ENCODE measurements at regions not wholly inside any gene's neighbourhood (a gene's known extent, or its start where the extent isn't known, plus 50 kb on each side); places are given as distances from the start of the nearest gene placed in this dataset.
A peak's percentile ranks its signal among the peaks of the same experiment; 100 is the strongest.

DNA sequence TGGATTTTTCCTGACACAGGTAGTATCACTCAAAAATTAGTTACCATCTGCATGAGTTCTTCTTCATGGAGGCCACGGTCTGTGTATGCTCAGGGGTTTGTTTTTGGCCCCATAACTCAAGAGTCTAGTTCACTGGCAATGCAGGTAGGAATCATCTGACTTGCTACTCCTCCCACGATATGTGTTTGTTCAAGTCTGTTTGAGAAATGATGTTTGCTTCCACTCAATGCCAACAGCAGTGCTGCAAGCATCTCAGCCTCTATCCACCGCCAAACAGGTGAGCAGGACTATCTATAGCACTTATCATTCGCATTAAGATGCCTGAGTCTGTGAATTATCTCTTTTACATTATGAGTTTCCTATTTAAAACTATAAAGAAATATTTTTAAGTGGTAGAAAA, 264.8 kb upstream of the PTGER4 start:
- no peak for DNase-seq (ENCODE audit: low read depth)

DNA sequence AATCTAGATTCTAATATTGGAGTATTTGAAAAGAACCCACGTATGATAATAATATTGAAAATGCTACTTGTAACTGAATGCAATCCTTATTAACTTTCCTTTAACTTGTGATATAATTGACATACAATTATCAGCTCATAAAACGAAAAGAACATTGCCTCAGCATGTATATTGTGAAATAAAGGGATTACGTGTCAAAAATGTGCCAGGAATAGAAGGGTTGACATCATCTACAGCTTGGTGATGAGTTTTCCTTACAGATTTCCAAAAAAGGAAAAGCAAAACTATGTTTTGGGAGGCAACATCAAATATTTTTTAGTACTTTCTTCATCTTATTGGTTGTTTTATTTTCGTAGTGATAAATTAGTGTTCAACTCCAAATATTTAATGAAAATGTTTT, 266.0 kb upstream of the PTGER4 start:
- no peak for DNase-seq (ENCODE audit: low read depth)

DNA sequence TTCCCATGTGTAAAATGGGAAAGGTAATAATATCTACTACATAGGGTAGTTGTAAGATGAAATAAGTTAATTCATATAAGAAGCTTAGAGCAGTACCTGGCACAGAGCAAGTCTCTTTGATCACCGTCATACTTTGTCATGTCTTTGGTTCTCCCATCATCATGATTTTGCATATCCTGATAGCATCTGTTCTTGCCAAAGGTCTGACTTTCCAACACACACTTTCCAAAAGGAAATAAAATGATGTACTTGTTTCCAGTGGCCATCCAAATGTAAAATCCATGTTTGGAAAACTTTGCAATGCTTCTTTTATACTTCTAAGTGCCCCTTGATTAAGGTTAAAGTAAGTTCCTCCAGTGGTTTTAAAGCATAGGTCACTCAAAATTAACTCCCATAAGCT, 266.9 kb upstream of the PTGER4 start:
- DNase-seq (ENCODE audit: low read depth), result no peak

DNA sequence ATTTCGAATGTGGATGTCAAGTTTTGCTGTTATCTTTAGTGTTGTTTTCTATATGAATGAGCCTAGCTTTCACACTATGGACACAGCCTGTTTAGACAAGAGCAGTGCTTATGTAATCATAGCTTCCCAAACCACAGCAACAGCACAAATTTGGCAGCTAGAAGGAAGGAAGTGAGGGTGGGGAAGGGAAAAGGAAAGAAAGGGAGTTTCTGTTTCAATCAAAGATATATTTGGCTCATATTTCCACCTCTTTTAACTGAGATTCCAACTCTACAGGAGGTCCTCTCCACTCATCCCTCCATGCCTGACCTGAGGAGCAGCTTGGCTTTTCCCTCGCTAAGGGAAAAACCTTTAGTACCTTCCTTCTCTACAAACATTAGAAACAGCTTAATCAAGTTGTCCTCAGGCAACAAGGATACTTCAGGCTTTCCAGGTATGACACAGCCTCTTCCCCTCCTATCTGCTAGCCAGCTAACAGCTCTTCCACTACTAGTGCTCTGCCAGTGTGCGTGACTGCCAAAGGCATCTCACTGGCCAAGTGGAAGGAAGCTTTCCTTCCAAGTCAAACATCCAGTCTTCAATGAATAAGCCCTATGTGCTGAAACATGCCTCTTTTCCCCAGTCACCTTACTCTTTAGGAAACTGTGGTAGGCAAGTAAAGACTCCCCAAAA, 268.6 kb upstream of the PTGER4 start:
- no peak for DNase-seq (ENCODE audit: low read depth)

DNA sequence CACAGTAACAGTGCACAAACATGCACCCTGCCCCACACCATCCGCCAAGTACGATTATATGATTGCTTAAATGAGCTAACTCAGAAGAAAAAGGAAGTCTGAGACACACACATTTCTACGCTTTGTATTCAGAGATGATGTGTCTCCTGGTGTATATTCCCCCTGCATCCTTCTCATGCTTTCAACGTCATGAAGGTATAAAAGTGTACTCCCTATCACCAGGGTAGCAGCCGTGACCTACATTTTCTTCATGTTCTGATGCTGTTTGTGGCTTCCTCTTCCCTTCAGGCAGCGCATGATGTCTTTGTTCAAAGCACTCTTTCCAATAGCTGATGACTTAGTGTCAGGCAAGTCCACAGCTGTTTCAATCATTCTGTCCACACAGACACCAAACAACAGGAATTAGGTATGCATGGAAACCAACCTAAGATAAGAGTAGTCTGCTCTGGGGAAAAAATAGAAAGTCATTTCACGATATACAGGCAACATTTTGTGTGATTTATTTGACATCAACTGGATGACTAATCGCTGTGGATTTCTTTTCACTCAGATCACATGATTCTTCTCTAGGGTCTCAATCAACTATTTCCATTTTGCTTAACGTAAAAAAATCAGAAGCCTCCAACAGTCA, 269.4 kb upstream of the PTGER4 start:
- peak; percentile 56 for DNase-seq (ENCODE audit: low read depth)

DNA sequence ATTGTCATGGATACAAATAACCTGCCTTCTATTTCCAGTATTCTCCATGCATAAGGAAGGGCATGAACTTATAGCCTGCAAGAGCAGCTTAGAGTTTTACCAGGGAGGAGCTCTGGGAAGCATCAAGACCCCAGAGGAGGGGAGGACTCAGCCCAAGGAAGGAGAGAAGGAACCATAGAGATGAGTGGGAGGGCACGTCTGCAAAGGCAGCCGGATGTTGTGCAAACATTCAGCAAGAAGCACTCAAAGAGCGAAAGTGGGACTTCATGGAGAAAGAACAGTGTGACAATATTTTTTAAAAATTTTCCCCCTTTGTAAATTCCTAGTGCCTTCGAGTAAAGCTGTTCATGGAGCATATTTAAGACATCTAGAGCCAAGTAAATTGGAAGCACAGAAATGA, 270.1 kb upstream of the PTGER4 start:
- no peak for DNase-seq (ENCODE audit: low read depth)

DNA sequence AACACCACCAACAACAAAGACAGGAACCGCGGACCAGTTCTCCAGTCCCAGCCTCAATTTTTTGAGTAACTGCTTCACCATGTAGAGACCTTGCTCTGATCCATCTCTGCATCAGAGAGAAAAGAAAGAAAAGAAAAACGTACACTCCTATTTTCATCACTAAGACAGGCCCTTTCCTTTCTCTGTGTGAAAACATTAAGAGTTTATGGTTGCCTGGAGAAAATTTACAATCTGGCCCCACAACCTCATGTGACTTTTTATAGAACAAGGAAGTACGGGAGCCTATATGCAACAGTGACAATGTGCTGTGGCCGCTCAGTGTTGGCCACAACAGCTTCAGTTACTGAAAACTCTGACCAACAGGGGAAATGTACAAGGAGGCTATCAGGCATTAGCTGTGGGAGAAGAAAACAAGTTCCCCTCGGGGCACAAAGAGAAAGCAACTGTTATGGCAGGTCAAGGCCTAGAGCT, 272.9 kb upstream of the PTGER4 start:
- no peak for DNase-seq (ENCODE audit: low read depth)

DNA sequence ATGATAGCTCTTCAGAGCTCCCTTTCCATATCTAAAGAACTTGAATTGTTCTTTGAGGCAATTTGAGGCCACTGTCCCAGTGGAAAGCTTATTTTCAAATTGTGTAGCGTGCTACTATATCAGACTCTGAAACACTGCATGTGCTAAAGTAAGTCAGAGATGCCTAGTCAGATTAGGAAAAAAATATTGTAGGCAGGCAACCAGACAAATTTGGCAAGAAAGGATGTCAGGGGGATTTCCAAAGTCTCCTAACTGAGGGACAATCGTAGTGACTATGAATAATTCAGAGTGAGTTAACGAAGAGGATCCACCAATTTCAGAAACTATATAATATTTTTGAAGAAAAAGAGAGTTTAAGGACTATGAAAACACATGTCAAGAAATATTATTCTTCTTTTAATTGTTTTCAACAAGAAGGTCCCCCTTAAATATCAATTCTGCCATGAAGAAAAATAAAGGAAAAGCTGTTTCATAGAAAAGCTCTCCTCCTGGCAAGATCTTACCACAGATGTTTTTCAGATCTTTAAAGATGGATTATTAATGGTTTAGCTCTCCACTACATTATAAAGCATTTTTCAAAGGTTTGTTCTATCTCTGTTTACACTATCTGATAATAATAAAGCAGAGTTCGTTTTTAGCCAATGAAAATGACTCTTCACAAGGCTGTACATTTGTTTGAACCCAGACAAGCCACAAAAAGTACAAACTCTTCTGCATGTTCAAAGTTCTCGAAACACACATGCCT, 273.5 kb upstream of the PTGER4 start:
- no peak for DNase-seq (ENCODE audit: low read depth)

DNA sequence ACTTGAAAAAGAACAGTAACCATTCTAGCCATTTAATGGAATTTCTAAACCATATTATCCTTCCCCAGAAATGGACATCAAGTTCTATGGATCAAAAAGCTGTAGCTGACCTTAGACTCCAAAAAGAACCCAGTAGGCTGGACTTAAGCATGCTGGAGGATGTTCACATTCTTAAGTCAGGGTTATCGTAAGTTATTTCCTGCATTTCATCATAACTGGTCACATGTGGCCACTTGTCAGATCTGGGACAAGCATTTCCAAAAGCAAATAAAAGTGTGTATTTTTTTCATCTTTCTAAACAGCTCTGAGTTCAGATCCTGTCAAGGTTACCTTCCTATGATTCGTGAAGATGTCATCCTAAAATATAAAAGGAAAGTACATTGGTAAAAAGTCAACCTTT, 274.5 kb upstream of the PTGER4 start:
- DNase-seq (ENCODE audit: low read depth), result no peak

DNA sequence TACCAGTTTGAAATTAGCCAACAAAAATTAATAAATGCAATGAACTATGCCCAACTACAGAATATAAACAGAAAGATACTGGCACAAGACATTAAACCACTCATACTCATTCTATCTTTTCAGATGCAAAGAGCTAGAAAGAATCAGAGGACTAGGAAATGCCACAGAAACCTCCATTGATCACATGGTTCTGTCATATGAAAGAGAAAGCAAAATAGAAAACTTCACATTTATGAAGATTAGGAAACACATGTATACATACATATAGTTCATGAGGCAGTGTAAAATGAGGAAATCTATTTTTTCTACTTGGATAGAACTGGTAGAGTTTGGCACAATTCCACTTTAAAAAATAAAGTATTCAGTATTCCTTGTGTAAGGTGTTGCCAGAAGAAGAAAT, 275.1 kb upstream of the PTGER4 start:
- no peak for DNase-seq (ENCODE audit: low read depth)

DNA sequence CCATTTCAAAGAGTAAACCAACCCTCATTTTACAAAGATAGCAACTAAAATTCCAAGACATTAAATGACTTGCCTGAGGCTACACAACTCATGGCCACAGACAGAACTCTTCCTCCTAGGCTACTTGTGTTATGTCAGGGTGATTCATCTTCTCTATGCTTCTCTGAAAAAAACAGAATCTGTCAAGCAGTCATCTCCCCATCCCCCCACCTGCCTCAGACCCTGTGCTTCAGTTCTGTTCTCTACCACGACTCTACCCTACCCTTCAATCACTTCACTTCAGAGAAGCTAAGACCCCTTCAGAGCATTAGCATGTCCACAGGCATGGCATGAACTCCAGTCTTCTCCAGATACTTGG, 277.7 kb upstream of the PTGER4 start:
- no peak for DNase-seq (ENCODE audit: low read depth)

DNA sequence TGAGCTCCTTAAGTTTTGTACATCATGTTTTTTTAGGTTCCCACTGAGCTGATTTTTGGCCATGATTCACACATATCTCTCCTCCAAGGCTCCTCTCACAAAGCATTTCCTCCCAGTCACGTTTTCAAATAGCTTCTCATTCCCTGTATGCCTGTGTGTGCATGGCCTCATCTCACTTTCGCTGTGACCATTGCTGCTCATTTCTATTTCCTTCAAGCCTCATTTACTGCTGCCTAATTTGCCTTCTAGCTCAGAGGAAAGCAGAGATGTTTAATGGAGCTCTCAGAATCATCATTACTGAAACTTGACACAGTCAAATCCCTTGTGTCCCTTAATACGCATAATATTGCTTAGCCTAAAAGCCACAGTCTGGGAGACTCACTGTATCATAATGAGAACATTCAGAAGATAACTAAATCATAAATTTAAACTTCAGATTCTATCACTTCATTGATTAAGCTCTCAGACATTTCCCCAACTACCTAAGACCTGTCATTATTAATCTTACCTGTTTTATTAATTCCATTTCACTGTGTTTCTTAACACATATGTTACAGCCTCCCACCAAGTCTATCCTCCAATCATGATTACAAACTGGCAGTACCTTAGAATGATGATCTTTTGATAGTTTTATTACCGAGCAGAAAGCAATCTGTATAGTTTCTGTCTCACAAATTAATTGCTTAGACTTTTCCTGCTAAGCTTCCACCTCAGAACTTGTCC, 278.3 kb upstream of the PTGER4 start:
- no peak for DNase-seq (ENCODE audit: low read depth)

DNA sequence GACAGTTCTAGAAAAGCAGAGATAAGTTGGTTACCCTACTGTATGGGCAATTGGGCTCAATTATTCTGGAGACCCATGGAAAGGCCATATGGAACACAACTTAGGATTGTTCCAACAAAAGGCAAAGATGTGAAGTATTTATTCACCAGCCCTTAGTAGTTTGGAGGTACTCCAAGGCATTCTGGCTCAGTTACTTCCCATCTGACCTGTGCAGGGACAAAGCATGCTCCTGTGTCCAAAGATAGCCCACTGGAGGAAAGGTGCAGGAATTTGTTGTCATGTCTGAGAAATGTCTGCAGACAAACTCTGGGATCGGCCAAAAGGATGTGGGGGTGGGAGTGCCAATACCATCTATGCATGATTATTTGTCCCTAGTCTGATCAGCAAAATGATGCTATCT, 279.5 kb upstream of the PTGER4 start:
- no peak for DNase-seq (ENCODE audit: low read depth)

DNA sequence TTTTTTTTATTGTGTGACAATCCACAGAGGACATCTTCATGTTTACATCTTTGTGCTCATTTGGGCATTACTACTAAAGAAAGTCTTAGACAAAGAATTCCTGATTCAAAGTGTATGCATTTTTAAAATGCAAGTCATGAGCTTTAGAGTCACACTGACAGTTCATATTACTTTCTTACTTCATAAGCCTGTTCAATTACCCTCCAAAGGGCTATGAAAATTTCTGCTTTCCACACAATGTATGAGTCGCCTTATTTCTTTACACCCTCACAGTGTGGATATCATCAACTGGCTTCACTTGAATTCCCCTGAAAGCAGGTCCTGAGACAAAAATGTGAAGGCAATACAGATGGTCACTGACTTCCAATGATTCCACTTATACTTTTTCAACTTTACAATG, 280.4 kb upstream of the PTGER4 start:
- no peak for DNase-seq (ENCODE audit: low read depth)

DNA sequence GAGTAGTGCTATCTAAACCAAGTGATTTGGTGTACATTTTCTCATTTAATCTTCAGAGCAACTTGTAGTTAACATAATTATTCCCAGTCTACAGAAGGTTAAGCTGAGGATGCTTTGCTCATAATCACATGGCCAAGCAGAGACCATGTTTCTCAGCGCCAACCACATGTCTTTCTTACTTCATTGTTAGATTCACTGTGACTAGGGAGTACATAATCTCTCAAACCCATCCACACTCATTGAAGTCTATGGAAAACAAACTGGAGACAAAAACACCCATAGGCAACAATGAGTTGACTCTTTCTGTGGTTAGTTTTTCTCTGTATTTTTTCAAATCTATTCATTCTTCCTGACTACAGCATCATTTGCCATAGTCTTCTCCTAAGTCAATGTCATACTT, 281.7 kb upstream of the PTGER4 start:
- DNase-seq (ENCODE audit: low read depth), result no peak

DNA sequence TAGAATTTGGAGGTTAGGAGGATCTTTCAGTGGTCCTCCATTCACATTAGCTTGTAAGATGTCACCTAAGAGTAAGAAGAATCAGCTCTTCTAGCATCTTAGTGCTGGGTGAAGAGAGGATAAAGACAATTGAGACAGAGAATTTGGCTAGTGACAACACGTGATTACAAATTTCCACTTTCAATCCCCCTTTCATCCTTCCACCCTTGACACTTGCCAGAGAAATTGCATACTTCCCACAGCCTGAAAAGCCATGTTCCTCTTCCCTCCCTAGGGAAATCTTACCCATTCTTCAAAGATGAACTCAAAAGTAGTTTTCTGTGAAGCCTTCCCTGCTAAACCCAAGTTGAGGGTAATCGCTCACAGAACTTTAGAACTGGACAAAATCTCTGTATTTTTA, 282.6 kb upstream of the PTGER4 start:
- DNase-seq (ENCODE audit: low read depth), result no peak

DNA sequence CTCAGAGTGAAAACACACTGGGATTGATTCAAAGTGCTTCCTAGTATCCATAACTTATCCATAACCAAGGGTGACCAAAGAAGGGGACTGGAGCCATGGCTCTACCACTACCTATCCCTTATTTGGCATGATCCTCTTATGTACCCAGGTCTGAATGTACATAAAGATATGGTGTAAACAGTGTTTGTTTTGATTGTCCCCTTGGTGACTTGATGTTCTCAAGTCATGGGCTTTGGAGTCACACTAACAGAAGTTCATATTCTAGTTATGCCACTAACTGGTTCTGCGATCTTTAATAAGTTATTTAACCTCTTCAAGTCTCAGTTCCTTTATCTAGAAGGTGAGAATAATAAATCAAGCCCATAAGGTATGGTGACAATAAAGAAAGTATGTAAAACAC, 283.4 kb upstream of the PTGER4 start:
- no peak for DNase-seq (ENCODE audit: low read depth)

DNA sequence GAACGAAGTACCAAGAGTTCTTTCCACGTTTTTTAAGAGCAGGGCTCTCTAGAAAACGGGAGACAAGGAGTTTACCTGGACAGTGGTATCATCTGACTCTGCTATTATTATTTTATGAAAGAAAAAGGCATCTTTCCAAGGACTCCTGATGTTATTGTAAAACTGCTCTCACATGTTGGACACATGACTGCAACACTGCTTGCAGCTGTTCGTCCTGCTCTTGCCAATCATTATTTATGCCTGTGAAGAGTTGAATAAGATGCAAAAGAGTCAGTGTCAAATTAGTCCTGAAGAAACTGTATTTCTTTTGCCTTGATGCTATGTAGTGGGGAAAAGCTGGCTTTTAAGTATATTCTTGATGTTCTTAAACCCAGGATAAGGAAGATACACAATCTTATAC, 284.5 kb upstream of the PTGER4 start:
- DNase-seq (ENCODE audit: low read depth), result no peak

DNA sequence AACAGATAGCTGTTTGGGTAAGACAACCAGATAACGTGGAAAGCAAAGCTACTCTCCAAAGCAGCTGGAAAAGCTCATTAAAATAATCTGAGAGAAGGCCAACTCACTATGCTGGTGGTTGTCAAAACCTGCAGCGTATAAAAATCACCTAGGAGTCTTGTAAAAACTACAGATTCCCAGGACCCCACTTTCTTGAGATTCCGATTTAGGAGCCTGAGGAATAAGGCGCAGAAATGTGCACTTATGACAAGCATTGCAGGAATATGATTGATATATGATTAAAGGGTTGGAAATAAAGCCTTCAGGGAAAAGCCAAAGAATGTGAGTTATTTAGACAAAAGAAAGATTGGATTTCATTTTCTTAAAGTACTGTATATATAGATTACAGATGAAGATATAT, 285.0 kb upstream of the PTGER4 start:
- no peak for DNase-seq (ENCODE audit: low read depth)

DNA sequence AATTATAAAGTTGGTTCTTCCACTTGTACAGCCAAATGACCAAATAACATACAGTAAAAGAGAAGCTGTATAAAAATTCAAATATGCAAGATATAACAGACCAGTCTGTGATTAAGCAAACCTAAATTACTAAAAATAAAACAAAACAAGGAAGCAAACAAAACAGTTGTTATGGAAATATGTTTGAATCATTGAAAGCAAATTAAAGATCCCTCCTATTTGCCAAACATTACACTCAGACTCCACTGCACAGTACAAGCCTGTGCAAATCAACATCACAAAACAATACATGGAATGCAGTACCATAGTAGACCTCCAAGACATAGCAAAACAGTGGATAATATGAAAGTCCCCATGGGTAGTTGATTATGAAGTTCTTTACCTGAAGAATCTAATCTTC, 288.1 kb upstream of the PTGER4 start:
- DNase-seq (ENCODE audit: low read depth), result no peak

DNA sequence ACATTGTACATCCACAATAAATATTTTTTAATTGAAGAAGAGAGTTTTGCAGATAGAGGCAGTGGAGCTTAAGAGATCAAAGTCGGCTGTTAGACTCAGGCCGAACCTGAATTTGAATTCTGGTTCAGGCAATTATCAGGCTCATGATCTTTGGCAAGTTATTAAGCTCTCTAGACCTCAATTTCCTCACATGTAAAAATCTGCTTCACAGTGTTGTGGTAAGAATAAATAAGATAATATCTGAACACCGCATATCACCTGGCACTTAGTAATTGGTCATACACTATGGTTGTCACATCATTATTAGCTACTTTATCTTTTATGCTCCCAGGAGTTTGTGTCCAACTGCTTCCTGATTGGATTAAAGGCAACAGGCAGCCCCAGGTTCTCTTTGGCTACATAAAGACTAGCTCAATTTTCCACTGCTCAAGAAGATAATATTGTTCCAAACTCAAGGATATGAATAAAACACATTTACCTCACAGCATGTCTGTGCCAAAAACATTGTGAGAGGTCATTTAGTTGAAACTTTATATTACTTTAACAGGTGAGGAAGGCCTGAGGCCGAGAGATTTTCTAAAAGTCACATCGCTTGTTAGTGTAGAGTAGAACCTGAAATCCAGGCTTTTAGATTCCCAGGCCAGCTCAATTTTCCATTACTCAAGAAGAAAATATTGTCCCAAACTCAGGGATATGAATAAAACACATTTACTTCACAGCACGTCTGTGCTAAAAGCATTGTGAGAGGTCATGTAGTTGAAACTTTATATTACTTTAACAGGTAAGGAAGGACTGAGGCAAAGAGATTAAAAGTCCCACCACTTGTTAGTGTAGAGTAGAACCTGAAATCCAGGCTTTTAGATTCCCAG, 289.2 kb upstream of the PTGER4 start:
- no peak for DNase-seq (ENCODE audit: low read depth)

DNA sequence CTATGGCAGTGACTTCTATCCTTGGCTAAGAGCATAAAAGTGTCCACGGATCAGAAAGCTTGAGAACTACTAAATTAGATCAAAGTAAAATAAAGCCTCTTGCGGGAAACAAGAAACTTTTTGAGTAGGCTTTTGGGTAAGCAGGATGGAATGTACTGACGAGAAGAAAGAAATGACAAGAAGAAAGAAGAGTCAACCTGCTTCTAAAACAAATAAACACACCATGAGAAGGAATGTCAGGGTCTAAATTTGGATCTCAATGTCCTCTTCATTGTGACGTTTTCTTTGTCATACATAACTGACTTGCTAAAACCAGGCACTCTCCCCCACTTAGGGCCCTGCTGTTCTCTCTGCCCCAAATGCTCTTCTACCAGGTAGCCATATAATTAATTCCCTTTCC, 290.1 kb upstream of the PTGER4 start:
- no peak for DNase-seq (ENCODE audit: low read depth)
